ENCODE measurements at regions not wholly inside any gene's neighbourhood (a gene's known extent, or its start where the extent isn't known, plus 50 kb on each side); places are given as distances from the start of the nearest gene placed in this dataset.
"Not testable (repeated sequence)": the region's sequence is repeated elsewhere in the genome, so short reads cannot be mapped to it uniquely, and the experiment has no call there.

DNA sequence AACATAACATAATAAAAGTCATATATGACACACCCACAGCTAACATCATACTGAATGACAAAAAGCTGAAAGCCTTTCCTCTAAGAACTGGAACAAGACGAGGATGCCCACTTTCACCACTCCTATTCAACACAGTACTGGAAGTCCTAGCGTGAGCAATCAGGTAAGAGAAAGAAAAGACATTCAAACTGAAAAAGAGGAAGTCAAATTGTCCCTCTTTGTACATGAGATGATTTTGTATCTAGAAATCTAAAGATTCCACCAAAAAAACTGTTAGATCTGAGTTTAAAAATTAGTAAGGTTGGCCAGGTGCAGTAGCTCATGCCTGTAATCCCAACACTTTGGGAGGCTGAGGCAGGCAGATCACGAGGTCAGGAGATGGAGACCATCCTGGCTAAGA, 70.1 kb upstream of the PROKR2 start:
- not testable (repeated sequence) for DNase-seq

DNA sequence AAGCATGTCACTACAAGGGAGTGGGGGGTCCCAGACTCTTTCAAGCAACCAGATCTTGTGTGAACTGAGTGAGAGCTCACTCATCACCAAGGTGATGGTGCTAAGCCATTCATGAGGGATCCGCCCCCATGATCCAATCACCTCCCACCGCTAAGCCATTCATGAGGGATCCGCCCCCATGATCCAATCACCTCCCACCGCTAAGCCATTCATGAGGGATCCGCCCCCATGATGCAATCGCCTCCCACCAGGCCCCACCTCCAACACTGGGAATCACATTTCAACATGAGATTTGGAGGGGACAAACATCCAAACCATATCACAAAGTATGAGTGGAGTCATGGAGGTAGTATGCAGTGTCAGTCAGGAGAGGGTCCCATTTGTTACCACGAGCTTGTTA, 64.8 kb upstream of the PROKR2 start:
- not testable (repeated sequence) for DNase-seq

DNA sequence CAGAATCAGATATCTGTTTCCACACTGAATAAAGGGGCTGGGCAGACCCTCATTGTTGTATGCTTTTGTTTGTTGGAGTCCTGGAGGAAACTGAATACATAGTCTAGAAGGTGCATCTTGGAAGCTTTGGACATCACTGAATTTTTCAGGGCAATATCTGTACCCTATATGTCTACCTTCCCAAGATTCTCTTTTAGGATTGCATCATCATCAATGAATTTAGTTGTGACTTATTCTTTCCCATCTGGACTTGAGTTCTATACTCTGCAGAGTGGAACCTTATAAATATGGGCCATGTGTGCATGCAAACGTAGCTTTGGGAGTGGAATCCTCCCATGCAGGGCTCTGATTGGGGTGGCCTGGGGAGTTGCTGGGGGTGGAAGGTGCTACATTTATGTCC, 60.7 kb upstream of the PROKR2 start:
- no peak for DNase-seq

DNA sequence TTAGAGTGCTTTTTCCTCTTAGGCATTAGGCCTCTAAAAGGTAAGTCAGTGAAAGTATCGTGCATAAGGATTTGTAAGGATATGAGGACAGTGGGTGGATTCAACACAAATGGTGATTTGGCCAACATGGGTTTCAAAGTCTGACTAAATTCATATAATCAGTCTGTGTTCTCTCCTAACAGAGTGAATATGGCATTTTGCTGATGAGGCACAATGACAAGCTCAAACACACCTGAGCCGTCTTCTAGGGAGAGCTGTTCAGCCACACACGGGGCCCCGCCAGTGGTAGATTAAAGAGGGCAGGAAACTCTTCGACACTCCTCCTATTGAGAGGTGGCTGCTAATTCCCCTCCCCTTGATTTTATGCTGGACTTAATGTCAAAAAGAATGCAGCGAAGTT, 59.5 kb upstream of the PROKR2 start:
- DNase-seq = no peak

DNA sequence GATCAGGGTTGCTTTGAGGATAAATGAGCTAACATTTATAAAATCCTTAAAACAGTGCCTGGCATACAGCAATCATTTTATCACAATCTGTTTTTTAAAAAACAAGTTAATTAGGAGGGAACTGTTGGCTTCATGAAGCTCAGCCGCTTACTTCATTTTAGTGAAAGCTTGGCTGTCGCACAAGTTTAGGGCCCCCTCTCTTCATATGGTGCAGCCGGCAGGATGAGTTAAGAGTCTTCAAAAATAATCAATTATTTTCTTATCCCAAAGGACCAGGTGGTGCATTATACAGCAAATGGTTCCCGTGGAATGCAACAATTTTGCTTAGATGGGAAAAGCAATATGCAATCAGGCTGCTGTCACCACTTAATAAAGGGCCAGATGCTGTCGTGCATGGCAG, 57.4 kb upstream of the PROKR2 start:
- DNase-seq = no peak

DNA sequence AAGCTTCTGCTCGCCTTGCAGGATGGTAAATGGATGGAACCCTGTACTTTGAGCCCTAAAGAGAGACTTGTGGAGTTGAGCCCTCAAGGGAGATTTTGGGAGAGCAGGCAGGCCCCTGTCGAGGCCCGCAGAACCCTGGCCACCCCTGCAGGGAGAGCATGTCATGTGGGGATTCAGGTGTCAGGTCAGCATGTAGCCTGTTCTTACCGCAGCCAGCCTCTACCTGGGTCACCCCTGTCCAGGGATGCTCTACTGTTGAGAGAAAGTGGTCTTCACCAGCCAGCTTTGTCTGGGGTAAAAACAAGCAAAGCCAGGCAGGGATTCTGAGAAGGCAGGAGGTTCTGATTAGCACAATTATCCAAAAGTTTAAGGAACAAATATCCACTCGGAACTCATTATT, 55.6 kb upstream of the PROKR2 start:
- DNase-seq = no peak

DNA sequence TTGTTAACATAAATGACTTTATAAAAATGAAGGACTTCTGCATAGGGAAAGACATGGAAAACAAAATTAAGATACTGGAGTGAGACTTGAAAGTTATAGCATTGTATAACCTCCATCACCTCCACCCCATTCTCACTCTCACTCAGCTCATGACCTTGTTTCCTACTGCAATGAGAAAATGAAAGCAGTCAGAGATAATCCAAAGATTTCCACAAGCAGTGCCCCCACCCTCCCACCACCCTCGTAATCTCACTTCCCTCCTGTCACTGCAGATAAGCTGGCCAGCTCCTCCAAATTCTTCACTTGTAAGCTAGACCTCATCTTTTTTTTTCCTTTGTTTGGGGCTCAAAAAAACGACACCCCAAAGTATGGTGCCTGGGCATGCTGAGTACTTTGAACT, 52.9 kb upstream of the PROKR2 start:
- DNase-seq = no peak

All from SW 1271 (cell line).